Cardiac muscle cell (in vitro differentiated cells and primary cell): ENCODE measurements at regions not wholly inside any gene's neighbourhood (a gene's known extent, or its start where the extent isn't known, plus 50 kb on each side); places are given as distances from the start of the nearest gene placed in this dataset.

Experiments used
- DNase-seq, 2 donors: peaks; one replicate each; pipeline versions ENCODE4 v3.0.0 to v3.0.0-alpha.2; 2010 to 2017; ENCODE audit warnings: low read depth in 1 of 2, low spot score in 1 of 2
- H3K27ac ChIP-seq: fragments of 200-600 bp; sonication (generic); 2 replicates; pipeline ENCODE4 v1.5.1; 2016
- H3K27me3 ChIP-seq: fragments of 200-600 bp; sonication (generic); 2 replicates; pipeline ENCODE4 v1.6.0; 2016; ENCODE audit warnings: control low read depth
- H3K36me3 ChIP-seq: fragments of 200-600 bp; sonication (generic); 2 replicates; pipeline ENCODE4 v1.5.1; 2016; ENCODE audit warnings: control low read depth
- H3K4me1 ChIP-seq: fragments of 200-600 bp; sonication (generic); 2 replicates; pipeline ENCODE4 v1.8.1; 2017; ENCODE audit warnings: low read depth, mild to moderate bottlenecking, mixed run types
- H3K4me3 ChIP-seq: fragments of 200-600 bp; sonication (generic); 2 replicates; pipeline ENCODE4 v1.5.1; 2016; ENCODE audit warnings: mild to moderate bottlenecking
- H3K9me3 ChIP-seq: fragments of 200-600 bp; sonication (generic); 2 replicates; pipeline ENCODE4 v1.5.1; 2017; ENCODE audit warnings: low read depth, mild to moderate bottlenecking, control low read depth
- TF ChIP-seq, protein P1 (sequence below): IDR thresholded peaks from 2 replicates; pipeline ENCODE4 v1.5.1; 2012; ENCODE audit warnings: low read depth, mild to moderate bottlenecking, low read length

DNA sequence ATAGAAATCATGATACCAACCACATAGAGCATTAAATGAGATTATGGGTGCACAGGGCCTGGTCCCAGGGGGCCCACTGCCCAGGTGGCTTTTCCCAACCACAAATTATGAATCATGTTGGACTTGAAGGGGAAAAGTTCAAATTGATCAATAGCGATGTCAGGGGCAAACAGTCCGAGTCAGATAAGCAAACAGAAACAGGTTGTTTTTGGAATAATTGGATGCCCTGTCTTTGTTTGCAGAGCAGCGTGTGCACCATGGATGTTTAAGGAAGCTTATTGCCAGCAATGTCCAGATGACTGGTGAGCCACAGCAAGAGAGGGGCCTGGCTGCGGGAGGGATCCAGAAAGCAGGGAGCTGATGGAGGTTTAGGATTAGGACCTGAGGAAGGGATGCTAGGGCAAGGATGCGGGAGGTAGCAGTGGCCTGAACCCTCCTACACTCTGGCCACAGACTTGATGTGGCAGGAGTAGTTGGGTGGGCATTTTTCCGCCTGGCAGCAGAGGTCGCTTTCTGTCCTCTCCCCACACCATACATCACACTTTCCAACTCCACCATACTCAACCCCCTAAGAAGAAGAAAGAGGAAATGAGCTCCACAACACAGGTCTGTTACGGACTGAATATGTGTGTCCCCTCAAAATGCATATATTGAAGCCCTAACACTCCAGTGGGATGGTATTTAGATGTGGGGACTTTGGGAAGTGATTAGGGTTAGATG, 266.4 kb upstream of the RPL38 start:
- H3K4me1 ChIP-seq, result no peaks in the 10 kb centered on the region
- H3K36me3 ChIP-seq, result no peaks in the 10 kb centered on the region
- H3K27ac ChIP-seq, result no peak overlapping the region
- DNase-seq, result no peak
- TF ChIP-seq, protein P1, sequence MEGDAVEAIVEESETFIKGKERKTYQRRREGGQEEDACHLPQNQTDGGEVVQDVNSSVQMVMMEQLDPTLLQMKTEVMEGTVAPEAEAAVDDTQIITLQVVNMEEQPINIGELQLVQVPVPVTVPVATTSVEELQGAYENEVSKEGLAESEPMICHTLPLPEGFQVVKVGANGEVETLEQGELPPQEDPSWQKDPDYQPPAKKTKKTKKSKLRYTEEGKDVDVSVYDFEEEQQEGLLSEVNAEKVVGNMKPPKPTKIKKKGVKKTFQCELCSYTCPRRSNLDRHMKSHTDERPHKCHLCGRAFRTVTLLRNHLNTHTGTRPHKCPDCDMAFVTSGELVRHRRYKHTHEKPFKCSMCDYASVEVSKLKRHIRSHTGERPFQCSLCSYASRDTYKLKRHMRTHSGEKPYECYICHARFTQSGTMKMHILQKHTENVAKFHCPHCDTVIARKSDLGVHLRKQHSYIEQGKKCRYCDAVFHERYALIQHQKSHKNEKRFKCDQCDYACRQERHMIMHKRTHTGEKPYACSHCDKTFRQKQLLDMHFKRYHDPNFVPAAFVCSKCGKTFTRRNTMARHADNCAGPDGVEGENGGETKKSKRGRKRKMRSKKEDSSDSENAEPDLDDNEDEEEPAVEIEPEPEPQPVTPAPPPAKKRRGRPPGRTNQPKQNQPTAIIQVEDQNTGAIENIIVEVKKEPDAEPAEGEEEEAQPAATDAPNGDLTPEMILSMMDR, result no peak
- no peaks in the 10 kb centered on the region for H3K9me3 ChIP-seq
- H3K4me3 ChIP-seq, result no peak overlapping the region
- H3K27me3 ChIP-seq, result peaks cover 5% of the 10 kb centered on the region

DNA sequence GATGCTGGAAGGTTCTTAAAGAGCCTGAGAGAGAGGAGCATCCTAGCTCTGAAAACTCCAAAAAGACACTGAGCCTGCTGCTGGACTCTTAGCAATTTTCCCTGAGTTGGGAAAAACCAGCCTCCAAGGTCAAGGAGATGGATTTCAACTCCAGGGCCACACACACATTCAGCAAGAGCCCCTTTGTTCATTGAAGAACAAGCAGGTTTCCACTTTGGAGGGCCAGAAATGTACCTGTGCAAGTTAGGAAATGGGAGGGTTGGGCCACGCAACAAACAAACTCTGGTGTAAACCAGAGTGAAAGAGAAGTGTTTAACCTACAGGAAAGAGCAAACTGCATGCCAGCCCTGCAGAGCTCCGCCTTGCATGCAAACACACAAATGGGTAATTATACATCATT, 264.8 kb upstream of the RPL38 start:
- Histone ChIP-seq H3K4me3 (no peak overlapping the region), H3K27ac (no peak overlapping the region), H3K9me3 (no peaks in the 10 kb centered on the region), H3K36me3 (no peaks in the 10 kb centered on the region), H3K27me3 (peaks cover 7% of the 10 kb centered on the region), H3K4me1 (no peaks in the 10 kb centered on the region)
- TF ChIP-seq, protein P1, result no peak
- no peak for DNase-seq

DNA sequence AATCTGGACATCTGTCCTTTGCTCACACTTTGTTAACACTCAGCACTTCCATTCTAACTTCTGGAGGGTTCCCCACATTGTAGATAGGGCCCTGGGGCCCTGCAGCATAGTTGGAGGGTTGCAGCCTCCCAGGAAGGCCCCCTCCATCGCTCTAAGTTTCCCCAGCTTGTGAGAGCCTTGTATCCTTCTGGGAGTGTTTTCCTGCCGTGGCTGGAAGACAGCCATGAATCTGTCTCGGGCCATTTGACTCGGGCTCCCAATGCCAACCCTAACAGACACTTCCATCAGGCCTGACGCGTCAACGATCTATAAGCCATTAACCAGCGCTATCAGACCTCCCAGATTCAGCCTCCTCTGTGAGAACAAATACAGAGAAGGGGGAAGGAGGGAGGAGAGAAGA, 263.7 kb upstream of the RPL38 start:
- no peak for DNase-seq
- no peak overlapping the region for H3K4me3 ChIP-seq
- TF ChIP-seq, protein P1, result no peak
- peaks cover 10% of the 10 kb centered on the region for H3K27me3 ChIP-seq
- no peaks in the 10 kb centered on the region for H3K4me1 ChIP-seq
- H3K36me3 ChIP-seq, result no peaks in the 10 kb centered on the region
- no peak overlapping the region for H3K27ac ChIP-seq
- no peaks in the 10 kb centered on the region for H3K9me3 ChIP-seq

DNA sequence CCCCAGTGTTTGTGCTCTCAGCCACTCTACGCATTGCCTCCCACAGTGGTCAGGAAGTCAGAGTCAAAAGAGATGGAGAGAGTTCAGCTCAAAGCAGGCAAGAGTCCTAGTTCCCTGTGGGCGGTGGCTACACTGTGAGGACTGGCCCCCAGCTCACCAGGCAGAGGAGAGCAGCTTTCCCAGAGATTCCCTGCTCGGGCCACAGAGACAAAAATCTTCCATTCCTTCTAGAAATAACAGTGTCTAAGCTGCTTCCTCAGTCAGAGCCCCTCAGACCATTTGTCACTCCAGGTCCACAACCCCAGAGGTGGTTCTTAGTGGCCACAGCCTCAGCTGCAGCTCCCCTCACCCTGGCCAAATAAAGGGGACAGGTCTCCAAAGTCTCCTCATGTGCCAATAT, 263.0 kb upstream of the RPL38 start:
- H3K4me1 ChIP-seq, result no peaks in the 10 kb centered on the region
- H3K27ac ChIP-seq, result no peak overlapping the region
- no peaks in the 10 kb centered on the region for H3K36me3 ChIP-seq
- TF ChIP-seq, protein P1, result no peak
- H3K9me3 ChIP-seq, result no peaks in the 10 kb centered on the region
- no peak for DNase-seq
- no peak overlapping the region for H3K4me3 ChIP-seq
- H3K27me3 ChIP-seq, result peaks cover 11% of the 10 kb centered on the region

DNA sequence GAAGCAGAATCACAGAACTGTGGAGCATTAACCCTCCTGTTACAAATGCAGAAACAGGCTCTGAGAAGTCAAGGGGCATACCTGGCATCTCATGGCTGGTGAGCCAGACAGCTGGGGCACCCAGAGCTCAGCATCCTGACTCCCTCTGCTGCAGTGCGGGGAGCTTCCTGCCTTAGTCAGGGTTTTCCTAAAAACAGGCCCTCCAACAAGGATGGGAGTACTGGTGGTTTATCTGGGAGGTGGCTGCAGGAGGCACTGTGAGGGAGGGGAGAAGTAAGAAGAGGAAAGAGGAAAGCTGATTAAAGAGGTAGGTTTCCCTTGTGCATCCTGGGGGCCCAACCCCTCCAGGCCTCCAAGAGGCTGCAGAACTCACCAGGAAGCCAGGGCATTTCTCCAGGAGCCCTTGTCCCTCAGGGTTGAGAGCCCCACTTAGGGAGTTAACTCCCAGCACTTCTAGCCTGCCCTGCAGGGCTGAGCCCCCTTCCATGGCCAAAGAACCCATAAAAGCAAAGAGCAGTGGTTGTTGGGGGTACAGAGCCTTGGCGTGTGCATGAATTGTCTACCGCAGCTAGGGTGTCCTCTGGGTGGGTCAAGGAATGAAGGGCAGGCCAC, 261.5 kb upstream of the RPL38 start:
- Histone ChIP-seq H3K27me3 (peaks cover 11% of the 10 kb centered on the region), H3K9me3 (no peaks in the 10 kb centered on the region), H3K4me1 (no peaks in the 10 kb centered on the region), H3K27ac (no peak overlapping the region), H3K4me3 (no peak overlapping the region), H3K36me3 (no peaks in the 10 kb centered on the region)
- DNase-seq, result no peak
- TF ChIP-seq, protein P1, result no peak
